Astrocyte (in vitro differentiated cells and primary cell): ENCODE measurements at regions not wholly inside any gene's neighbourhood (a gene's known extent, or its start where the extent isn't known, plus 50 kb on each side); places are given as distances from the start of the nearest gene placed in this dataset.
A peak's percentile ranks its signal among the peaks of the same experiment; 100 is the strongest.

Source experiments
- DNase-seq: peaks from one replicate; pipeline ENCODE4 v3.0.0-alpha.2; 2010; ENCODE audit warnings: low read depth
- FAIRE-seq: peaks from 2 replicates; lab custom pipeline; 2011; peaks lifted over from hg19 to GRCh38; lab: Jason Lieb, UNC
- H2AFZ ChIP-seq: 2 replicates; pipeline ENCODE4 v1.6.0; 2012; ENCODE audit warnings: low read depth, low read length, inconsistent platforms
- H3K27ac ChIP-seq: 2 replicates; pipeline ENCODE4 v1.5.1; 2011; ENCODE audit warnings: low read depth, low read length, inconsistent platforms
- H3K27me3 ChIP-seq: 2 replicates; pipeline ENCODE4 v1.6.0; 2011; ENCODE audit warnings: low read length, inconsistent platforms; ENCODE audit not compliant: insufficient read depth
- H3K36me3 ChIP-seq: 2 replicates; pipeline ENCODE4 v1.5.1; 2011; ENCODE audit warnings: low read length, inconsistent platforms; ENCODE audit not compliant: insufficient read depth
- H3K4me1 ChIP-seq: 2 replicates; pipeline ENCODE4 v1.5.1; 2011; ENCODE audit warnings: low read length, inconsistent platforms; ENCODE audit not compliant: insufficient read depth
- H3K4me2 ChIP-seq: 2 replicates; pipeline ENCODE4 v1.6.0; 2012; ENCODE audit warnings: low read length, inconsistent platforms
- H3K4me3 ChIP-seq: 2 replicates; pipeline ENCODE4 v1.5.1; 2011; ENCODE audit warnings: low read depth, mild to moderate bottlenecking, low read length, inconsistent platforms; ENCODE audit not compliant: insufficient read depth
- H3K79me2 ChIP-seq: 2 replicates; pipeline ENCODE4 v1.6.0; 2012; ENCODE audit warnings: mild to moderate bottlenecking, low read length, inconsistent platforms; ENCODE audit not compliant: insufficient read depth
- H3K9ac ChIP-seq: 2 replicates; pipeline ENCODE4 v1.6.0; 2012; ENCODE audit warnings: mild to moderate bottlenecking, low read length, inconsistent platforms
- H3K9me3 ChIP-seq: 2 replicates; pipeline ENCODE4 v1.5.1; 2012; ENCODE audit warnings: low read depth, mild to moderate bottlenecking, low read length, inconsistent platforms; ENCODE audit not compliant: insufficient read depth
- H4K20me1 ChIP-seq: 2 replicates; pipeline ENCODE4 v1.6.0; 2012; ENCODE audit warnings: low read length, inconsistent platforms; ENCODE audit not compliant: insufficient read depth
- H3K27ac Mint-ChIP-seq: one replicate; pipeline ENCODE4 v1.8.0; 2021; ENCODE audit warnings: mild to moderate bottlenecking, mixed read lengths; ENCODE audit not compliant: unreplicated experiment
- H3K27me3 Mint-ChIP-seq: one replicate; pipeline ENCODE4 v1.8.0; 2021; ENCODE audit warnings: low read depth, mixed read lengths; ENCODE audit not compliant: unreplicated experiment
- H3K36me3 Mint-ChIP-seq: one replicate; pipeline ENCODE4 v1.8.0; 2021; ENCODE audit warnings: low read depth, mixed read lengths; ENCODE audit not compliant: unreplicated experiment
- H3K4me1 Mint-ChIP-seq: one replicate; pipeline ENCODE4 v1.8.0; 2021; ENCODE audit warnings: low read depth, mixed read lengths; ENCODE audit not compliant: unreplicated experiment
- H3K4me3 Mint-ChIP-seq: one replicate; pipeline ENCODE4 v1.8.0; 2021; ENCODE audit warnings: mild to moderate bottlenecking, moderate library complexity, mixed read lengths; ENCODE audit not compliant: unreplicated experiment
- H3K9me3 Mint-ChIP-seq: one replicate; pipeline ENCODE4 v1.8.0; 2021; ENCODE audit warnings: mild to moderate bottlenecking, mixed read lengths; ENCODE audit not compliant: unreplicated experiment
- EZH2 ChIP-seq: IDR thresholded peaks from 2 replicates; pipeline ENCODE4 v1.6.1; 2012; ENCODE audit warnings: mild to moderate bottlenecking, low read length, inconsistent platforms; ENCODE audit not compliant: insufficient read depth
- TF ChIP-seq, protein P1 (sequence below): IDR thresholded peaks from 2 replicates; pipeline ENCODE4 v1.5.1; 2011; ENCODE audit warnings: low read depth, mild to moderate bottlenecking, inconsistent platforms, low read length, moderate library complexity; ENCODE audit not compliant: insufficient read depth

DNA sequence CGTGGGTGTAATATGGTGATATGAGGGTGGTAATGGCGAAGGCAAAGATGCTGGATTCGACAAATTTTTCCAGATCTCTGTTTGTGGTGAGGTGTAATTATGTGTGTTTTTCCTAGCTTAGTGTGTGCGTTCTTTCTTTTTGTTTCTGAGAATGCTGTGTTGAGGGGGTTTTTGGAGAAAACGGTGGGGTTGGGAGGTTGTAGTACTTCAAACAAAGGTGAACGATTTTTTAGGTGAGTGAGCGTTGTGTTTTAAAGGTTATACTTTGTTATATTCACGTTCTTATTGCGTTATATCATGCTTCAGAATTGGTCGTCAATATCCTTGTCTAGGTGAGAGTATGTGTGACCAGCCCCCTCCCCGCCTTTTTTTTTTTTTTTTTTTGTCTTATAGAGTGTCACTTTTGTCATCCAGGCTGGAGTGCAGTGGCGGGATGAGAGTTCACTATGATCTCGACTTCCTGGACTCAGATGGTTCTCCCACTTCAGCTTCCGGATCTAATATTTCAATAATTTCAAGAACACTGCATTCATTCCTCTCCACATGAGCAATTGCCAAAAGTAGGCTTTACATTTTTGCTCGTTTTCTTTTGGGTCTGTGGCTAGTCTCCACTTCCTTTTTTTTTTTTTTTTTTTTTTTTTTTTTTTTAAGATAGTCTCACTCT lies 82.2 kb upstream of the RNU2-1 start:
- Histone ChIP-seq H2AFZ (no peak overlapping the region), H3K27ac (no peak overlapping the region), H3K9ac (no peak overlapping the region), H3K4me2 (no peak overlapping the region), H3K9me3 (peaks cover 4% of the 10 kb centered on the region), H3K27me3 (no peaks in the 10 kb centered on the region), H3K4me1 (no peaks in the 10 kb centered on the region), H4K20me1 (peaks cover 4% of the 10 kb centered on the region), H3K4me3 (no peak overlapping the region), H3K36me3 (no peaks in the 10 kb centered on the region), H3K79me2 (no peaks in the 10 kb centered on the region)
- Mint-ChIP-seq H3K36me3 (no peaks in the 10 kb centered on the region), H3K9me3 (peaks cover 4% of the 10 kb centered on the region), H3K4me3 (no peak overlapping the region), H3K27ac (no peak overlapping the region), H3K27me3 (no peaks in the 10 kb centered on the region), H3K4me1 (peaks cover 2% of the 10 kb centered on the region)
- FAIRE-seq (peak; percentile 26), DNase-seq (no peak)
- TF ChIP-seq, protein P1, sequence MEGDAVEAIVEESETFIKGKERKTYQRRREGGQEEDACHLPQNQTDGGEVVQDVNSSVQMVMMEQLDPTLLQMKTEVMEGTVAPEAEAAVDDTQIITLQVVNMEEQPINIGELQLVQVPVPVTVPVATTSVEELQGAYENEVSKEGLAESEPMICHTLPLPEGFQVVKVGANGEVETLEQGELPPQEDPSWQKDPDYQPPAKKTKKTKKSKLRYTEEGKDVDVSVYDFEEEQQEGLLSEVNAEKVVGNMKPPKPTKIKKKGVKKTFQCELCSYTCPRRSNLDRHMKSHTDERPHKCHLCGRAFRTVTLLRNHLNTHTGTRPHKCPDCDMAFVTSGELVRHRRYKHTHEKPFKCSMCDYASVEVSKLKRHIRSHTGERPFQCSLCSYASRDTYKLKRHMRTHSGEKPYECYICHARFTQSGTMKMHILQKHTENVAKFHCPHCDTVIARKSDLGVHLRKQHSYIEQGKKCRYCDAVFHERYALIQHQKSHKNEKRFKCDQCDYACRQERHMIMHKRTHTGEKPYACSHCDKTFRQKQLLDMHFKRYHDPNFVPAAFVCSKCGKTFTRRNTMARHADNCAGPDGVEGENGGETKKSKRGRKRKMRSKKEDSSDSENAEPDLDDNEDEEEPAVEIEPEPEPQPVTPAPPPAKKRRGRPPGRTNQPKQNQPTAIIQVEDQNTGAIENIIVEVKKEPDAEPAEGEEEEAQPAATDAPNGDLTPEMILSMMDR = no peak
- no peak for TF ChIP-seq EZH2

DNA sequence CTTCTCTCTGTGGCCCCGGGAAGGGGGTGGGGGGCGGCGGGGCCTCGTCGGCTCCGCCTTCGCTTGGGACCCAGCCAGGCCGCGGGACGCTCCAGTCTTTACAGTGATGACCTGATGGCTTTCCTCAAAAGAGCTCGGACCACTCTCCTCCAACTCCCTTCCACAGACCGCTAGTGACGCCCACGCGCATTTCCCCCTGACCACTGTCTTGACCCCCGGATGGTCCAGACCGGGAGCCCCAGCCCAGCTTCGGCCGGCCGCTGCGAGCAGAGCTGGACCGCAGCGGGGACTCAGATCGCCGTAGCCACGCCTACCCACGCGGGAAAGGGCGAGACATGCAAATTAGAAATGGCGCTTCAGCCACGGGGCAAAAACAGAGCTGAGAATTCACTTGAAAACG lies 81.6 kb upstream of the RNU2-1 start:
- FAIRE-seq (no peak), DNase-seq (no peak)
- peaks cover 4% of the 10 kb centered on the region for H3K9me3 Mint-ChIP-seq
- H3K4me2 ChIP-seq = no peak overlapping the region
- no peaks in the 10 kb centered on the region for H3K27me3 ChIP-seq
- no peak overlapping the region for H2AFZ ChIP-seq
- peaks cover 4% of the 10 kb centered on the region for H4K20me1 ChIP-seq
- H3K79me2 ChIP-seq = no peaks in the 10 kb centered on the region
- peaks cover 2% of the 10 kb centered on the region for H3K4me1 Mint-ChIP-seq
- no peak overlapping the region for H3K4me3 Mint-ChIP-seq
- H3K9me3 ChIP-seq = peaks cover 4% of the 10 kb centered on the region
- no peaks in the 10 kb centered on the region for H3K36me3 Mint-ChIP-seq
- no peaks in the 10 kb centered on the region for H3K27me3 Mint-ChIP-seq
- H3K4me1 ChIP-seq = no peaks in the 10 kb centered on the region
- H3K36me3 ChIP-seq = no peaks in the 10 kb centered on the region
- no peak overlapping the region for H3K27ac Mint-ChIP-seq
- H3K4me3 ChIP-seq = no peak overlapping the region
- no peak overlapping the region for H3K9ac ChIP-seq
- no peak overlapping the region for H3K27ac ChIP-seq
- no peak for TF ChIP-seq EZH2
- TF ChIP-seq, protein P1 = no peak

DNA sequence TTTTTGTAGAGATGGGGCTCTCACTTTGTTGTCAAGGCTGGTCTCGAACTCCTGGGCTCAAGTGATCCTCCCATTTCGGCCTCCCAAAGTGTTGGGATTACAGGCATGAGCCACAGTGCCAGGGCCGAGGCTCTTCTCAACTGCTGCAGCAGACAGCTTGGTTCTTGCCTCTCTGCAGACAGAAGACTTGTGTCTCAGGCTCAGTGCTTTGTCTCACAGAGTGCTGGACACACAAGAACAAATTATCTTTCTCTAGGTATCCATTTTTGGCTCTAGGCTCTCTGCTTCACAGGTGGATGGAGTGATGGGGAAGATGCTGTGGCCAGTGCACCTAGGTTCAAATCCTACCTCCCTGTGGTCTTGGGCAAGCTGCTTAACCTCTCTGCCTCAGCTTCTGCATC lies 80.8 kb upstream of the RNU2-1 start:
- H3K36me3 Mint-ChIP-seq = no peaks in the 10 kb centered on the region
- no peak overlapping the region for H2AFZ ChIP-seq

More for the DNA sequence above, 80.8 kb upstream of the RNU2-1 start:
- Histone ChIP-seq H3K27ac (no peak overlapping the region), H3K4me3 (no peak overlapping the region), H3K4me1 (no peaks in the 10 kb centered on the region), H3K27me3 (no peaks in the 10 kb centered on the region), H3K4me2 (no peak overlapping the region), H4K20me1 (peaks cover 4% of the 10 kb centered on the region), H3K9ac (no peak overlapping the region), H3K36me3 (no peaks in the 10 kb centered on the region), H3K9me3 (peaks cover 2% of the 10 kb centered on the region), H3K79me2 (no peaks in the 10 kb centered on the region)
- H3K27ac Mint-ChIP-seq = no peak overlapping the region
- H3K4me3 Mint-ChIP-seq = no peak overlapping the region
- peaks cover 2% of the 10 kb centered on the region for H3K4me1 Mint-ChIP-seq
- TF ChIP-seq, protein P1 = no peak
- TF ChIP-seq EZH2 = no peak
- DNase-seq (no peak), FAIRE-seq (no peak)
- H3K9me3 Mint-ChIP-seq = peaks cover 4% of the 10 kb centered on the region
- no peaks in the 10 kb centered on the region for H3K27me3 Mint-ChIP-seq
